ENCODE measurements at regions not wholly inside any gene's neighbourhood (a gene's known extent, or its start where the extent isn't known, plus 50 kb on each side); places are given as distances from the start of the nearest gene placed in this dataset.

DNA sequence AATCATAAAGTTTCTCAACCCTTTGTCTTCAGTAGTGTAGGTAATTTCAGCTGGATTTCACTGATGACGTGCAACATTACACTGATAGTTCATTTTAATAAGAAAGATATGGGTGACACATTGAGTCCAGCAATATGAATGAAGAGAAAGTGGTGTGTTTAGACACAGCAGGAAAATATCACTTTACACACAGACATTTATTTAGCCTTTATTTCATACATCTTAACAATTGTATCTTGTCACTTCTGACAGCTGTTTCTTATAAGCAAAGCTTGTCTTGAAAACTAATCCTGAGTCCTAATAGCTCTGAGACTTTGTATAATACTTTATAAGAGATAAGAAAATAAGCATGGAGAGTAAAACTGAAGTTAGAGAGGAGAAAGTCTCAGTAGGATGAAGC, 720.5 kb upstream of the NUDT12 start:
- no peaks in the 10 kb centered on the region for H3K36me3 Mint-ChIP-seq (ENCODE audit: insufficient read depth, unreplicated experiment)
- H3K4me1 Mint-ChIP-seq (ENCODE audit: low read depth, unreplicated experiment): no peaks in the 10 kb centered on the region
- H3K9me3 Mint-ChIP-seq (ENCODE audit: low read depth, unreplicated experiment): peaks cover 2% of the 10 kb centered on the region
- no peak for DNase-seq
- BruUV-seq (replicated peaks): no TSS peak
- no peak overlapping the region for H3K27ac Mint-ChIP-seq (ENCODE audit: unreplicated experiment)
- no peak for TF ChIP-seq CTCF (IDR thresholded peaks at IDR 0.05; ENCODE audit: unreplicated experiment)
- intact Hi-C loops (cut with micrococcal nuclease; ENCODE audit: unreplicated experiment): no loop called here
- H3K4me3 Mint-ChIP-seq (ENCODE audit: low read depth, unreplicated experiment): no peak overlapping the region
- H3K27me3 Mint-ChIP-seq (ENCODE audit: unreplicated experiment): no peaks in the 10 kb centered on the region
- CTCF ChIA-PET: interaction anchor here (0.7 to 0.8 kb wide), 2 partner anchors 25 to 475 kb away, joined by 3 read pairs; no protein-coding TSS in a partner anchor

GRCh38 chr5:104273725-104274124, 711.1 kb upstream of the NUDT12 start:
- CTCF ChIA-PET: no interaction called here
- no TSS peak for BruUV-seq (replicated peaks)
- H3K4me3 Mint-ChIP-seq (ENCODE audit: low read depth, unreplicated experiment): no peak overlapping the region
- no peaks in the 10 kb centered on the region for H3K27me3 Mint-ChIP-seq (ENCODE audit: unreplicated experiment)
- H3K4me1 Mint-ChIP-seq (ENCODE audit: low read depth, unreplicated experiment): no peaks in the 10 kb centered on the region
- no peak for TF ChIP-seq CTCF (IDR thresholded peaks at IDR 0.05; ENCODE audit: unreplicated experiment)
- intact Hi-C loops (cut with micrococcal nuclease; ENCODE audit: unreplicated experiment): no loop called here
- no peaks in the 10 kb centered on the region for H3K36me3 Mint-ChIP-seq (ENCODE audit: insufficient read depth, unreplicated experiment)
- no peaks in the 10 kb centered on the region for H3K9me3 Mint-ChIP-seq (ENCODE audit: low read depth, unreplicated experiment)
- no peak for DNase-seq
- H3K27ac Mint-ChIP-seq (ENCODE audit: unreplicated experiment): no peak overlapping the region

DNA sequence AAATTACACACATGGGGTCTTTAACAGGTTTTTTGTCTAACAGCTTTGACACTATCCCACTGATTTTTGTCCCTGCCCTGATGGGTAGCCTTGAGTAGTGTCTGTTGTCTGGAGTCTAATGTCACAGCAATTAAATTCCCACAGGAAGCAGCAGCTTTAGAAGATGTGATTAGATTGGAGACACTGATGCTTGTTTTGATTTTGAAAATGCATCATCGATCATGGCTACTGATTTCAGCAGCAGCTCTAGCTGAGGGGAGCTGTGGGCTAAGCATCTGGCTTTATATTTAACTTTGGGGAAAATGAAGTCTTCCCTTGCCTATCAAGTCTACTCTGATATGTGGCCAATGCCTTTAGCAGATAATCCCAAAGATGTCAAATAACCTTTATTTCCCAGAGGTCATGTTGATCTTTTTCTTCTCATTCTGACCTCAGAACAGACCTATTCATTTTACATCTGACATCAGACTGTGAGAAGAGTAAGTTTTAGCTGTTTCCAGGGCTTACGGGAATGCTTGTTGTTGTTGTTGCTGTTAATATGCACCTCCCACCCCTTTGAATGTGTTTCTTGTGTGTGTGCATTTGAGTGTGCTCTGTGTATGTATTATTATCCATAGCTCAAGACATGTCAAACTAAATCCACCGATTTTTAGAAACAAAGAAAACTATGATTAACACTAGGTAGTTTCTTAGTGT, 704.9 kb upstream of the NUDT12 start:
- H3K27ac Mint-ChIP-seq (ENCODE audit: unreplicated experiment): no peak overlapping the region
- TF ChIP-seq CTCF (IDR thresholded peaks at IDR 0.05; ENCODE audit: unreplicated experiment): no peak
- CTCF ChIA-PET: interaction anchor here (1.4 kb wide), 1 partner anchor 9 kb away, joined by 3 read pairs; no protein-coding TSS in a partner anchor

GRCh38 chr5:104266161-104266560, 703.6 kb upstream of the NUDT12 start:
- DNase-seq: no peak
- H3K4me1 Mint-ChIP-seq (ENCODE audit: low read depth, unreplicated experiment): no peaks in the 10 kb centered on the region
- no peak overlapping the region for H3K27ac Mint-ChIP-seq (ENCODE audit: unreplicated experiment)
- no peaks in the 10 kb centered on the region for H3K36me3 Mint-ChIP-seq (ENCODE audit: insufficient read depth, unreplicated experiment)
- intact Hi-C loops (cut with micrococcal nuclease; ENCODE audit: unreplicated experiment): no loop called here
- BruUV-seq (replicated peaks): no TSS peak
- CTCF ChIA-PET: no interaction called here
- no peak for TF ChIP-seq CTCF (IDR thresholded peaks at IDR 0.05; ENCODE audit: unreplicated experiment)
- no peaks in the 10 kb centered on the region for H3K27me3 Mint-ChIP-seq (ENCODE audit: unreplicated experiment)
- H3K4me3 Mint-ChIP-seq (ENCODE audit: low read depth, unreplicated experiment): no peak overlapping the region
- no peaks in the 10 kb centered on the region for H3K9me3 Mint-ChIP-seq (ENCODE audit: low read depth, unreplicated experiment)

More for the DNA sequence above, 704.9 kb upstream of the NUDT12 start:
- BruUV-seq (replicated peaks): no TSS peak
- intact Hi-C loops (cut with micrococcal nuclease; ENCODE audit: unreplicated experiment): no loop called here
- DNase-seq: no peak
- no peaks in the 10 kb centered on the region for H3K9me3 Mint-ChIP-seq (ENCODE audit: low read depth, unreplicated experiment)
- H3K4me1 Mint-ChIP-seq (ENCODE audit: low read depth, unreplicated experiment): no peaks in the 10 kb centered on the region
- H3K27me3 Mint-ChIP-seq (ENCODE audit: unreplicated experiment): no peaks in the 10 kb centered on the region
- no peaks in the 10 kb centered on the region for H3K36me3 Mint-ChIP-seq (ENCODE audit: insufficient read depth, unreplicated experiment)
- H3K4me3 Mint-ChIP-seq (ENCODE audit: low read depth, unreplicated experiment): no peak overlapping the region

All from Calu3 (cell line).